Trophoblast cell (in vitro differentiated cells and primary cell): ENCODE measurements at regions not wholly inside any gene's neighbourhood (a gene's known extent, or its start where the extent isn't known, plus 50 kb on each side); places are given as distances from the start of the nearest gene placed in this dataset.

Source experiments
- DNase-seq, 2 donors: peaks; one replicate each; pipeline ENCODE4 v3.0.0-alpha.2; 2016
- H2AFZ ChIP-seq: 2 replicates; pipeline ENCODE4 v1.6.1; 2013; ENCODE audit warnings: low read length, moderate library complexity, mild to moderate bottlenecking; ENCODE audit not compliant: insufficient read depth, poor library complexity
- H2AK5ac ChIP-seq: 2 replicates; pipeline ENCODE4 v1.6.1; 2013; ENCODE audit warnings: mild to moderate bottlenecking, low read length
- H2BK120ac ChIP-seq: 2 replicates; pipeline ENCODE4 v1.6.1; 2013; ENCODE audit warnings: low read length, mild to moderate bottlenecking, moderate library complexity; ENCODE audit not compliant: insufficient read depth, poor library complexity
- H2BK12ac ChIP-seq: 2 replicates; pipeline ENCODE4 v1.6.1; 2013; ENCODE audit warnings: mild to moderate bottlenecking, low read length, moderate library complexity
- H2BK5ac ChIP-seq: 2 replicates; pipeline ENCODE4 v1.6.1; 2013; ENCODE audit warnings: low read length, low read depth, moderate library complexity, mild to moderate bottlenecking; ENCODE audit not compliant: poor library complexity
- H3K14ac ChIP-seq: 2 replicates; pipeline ENCODE4 v1.6.1; 2013; ENCODE audit warnings: mild to moderate bottlenecking, low read length
- H3K18ac ChIP-seq: 2 replicates; pipeline ENCODE4 v1.6.1; 2013; ENCODE audit warnings: mild to moderate bottlenecking, low read length
- H3K23ac ChIP-seq: 2 replicates; pipeline ENCODE4 v1.6.1; 2013; ENCODE audit warnings: low read length
- H3K27ac ChIP-seq: 2 replicates; pipeline ENCODE4 v1.5.1; 2013; ENCODE audit warnings: low read depth, mild to moderate bottlenecking, inconsistent platforms, low read length, moderate library complexity
- H3K27me3 ChIP-seq: 2 replicates; pipeline ENCODE4 v1.6.1; 2013; ENCODE audit warnings: inconsistent platforms, mild to moderate bottlenecking, low read length, moderate library complexity; ENCODE audit not compliant: insufficient read depth
- H3K36me3 ChIP-seq, 2 experiments: 1 replicate in 1 of 2; 2 replicates in 1 of 2; pipeline ENCODE4 v1.6.1; 2013; ENCODE audit warnings: low read length in 2 of 2, mild to moderate bottlenecking in 2 of 2, moderate library complexity in 1 of 2; ENCODE audit not compliant: insufficient read depth in 2 of 2, control insufficient read depth in 1 of 2
- H3K4ac ChIP-seq: 2 replicates; pipeline ENCODE4 v1.6.1; 2013; ENCODE audit warnings: low read depth, mild to moderate bottlenecking, low read length, moderate library complexity
- H3K4me1 ChIP-seq, 2 experiments: 1 replicate in 1 of 2; 2 replicates in 1 of 2; pipeline ENCODE4 v1.6.1; 2013; ENCODE audit warnings: low read length in 2 of 2, mild to moderate bottlenecking in 2 of 2, moderate library complexity in 1 of 2; ENCODE audit not compliant: insufficient read depth in 2 of 2, control insufficient read depth in 1 of 2
- H3K4me2 ChIP-seq: 2 replicates; pipeline ENCODE4 v1.6.1; 2013; ENCODE audit warnings: inconsistent platforms, mild to moderate bottlenecking, low read length, moderate library complexity
- H3K4me3 ChIP-seq: 2 replicates; pipeline ENCODE4 v1.5.1; 2013; ENCODE audit warnings: mild to moderate bottlenecking, low read depth, low read length, inconsistent platforms
- H3K79me1 ChIP-seq: one replicate; pipeline ENCODE4 v1.6.1; 2013; ENCODE audit warnings: low read length
- H3K79me2 ChIP-seq: 2 replicates; pipeline ENCODE4 v1.6.1; 2013; ENCODE audit warnings: low read length, mild to moderate bottlenecking; ENCODE audit not compliant: control insufficient read depth, insufficient read depth, poor library complexity
- H3K9ac ChIP-seq: 2 replicates; pipeline ENCODE4 v1.6.1; 2013; ENCODE audit warnings: mild to moderate bottlenecking, low read length
- H3K9me3 ChIP-seq: 2 replicates; pipeline ENCODE4 v1.6.1; 2013; ENCODE audit warnings: low read depth, mild to moderate bottlenecking, control low read depth, inconsistent platforms, low read length; ENCODE audit not compliant: insufficient read depth
- H4K12ac ChIP-seq: 2 replicates; pipeline ENCODE4 v1.6.1; 2013; ENCODE audit warnings: low read depth, mild to moderate bottlenecking, low read length, moderate library complexity
- H4K8ac ChIP-seq: 2 replicates; pipeline ENCODE4 v1.6.1; 2013; ENCODE audit warnings: low read depth, mild to moderate bottlenecking, low read length, moderate library complexity
- H4K91ac ChIP-seq: one replicate; pipeline ENCODE4 v1.6.1; 2013; ENCODE audit warnings: low read depth, mild to moderate bottlenecking, low read length, moderate library complexity
- WGBS: extraction: QIAGEN DNeasy Blood & Tissue Kit; methylation state at CpG from one replicate; pipeline ENCODE4 v1.1.7; 2013; ENCODE audit warnings: missing lambda C conversion rate; ENCODE audit not compliant: insufficient read length, insufficient coverage; ENCODE audit errors: extremely low coverage; 5-methylcytosine and 5-hydroxymethylcytosine counted together

DNA sequence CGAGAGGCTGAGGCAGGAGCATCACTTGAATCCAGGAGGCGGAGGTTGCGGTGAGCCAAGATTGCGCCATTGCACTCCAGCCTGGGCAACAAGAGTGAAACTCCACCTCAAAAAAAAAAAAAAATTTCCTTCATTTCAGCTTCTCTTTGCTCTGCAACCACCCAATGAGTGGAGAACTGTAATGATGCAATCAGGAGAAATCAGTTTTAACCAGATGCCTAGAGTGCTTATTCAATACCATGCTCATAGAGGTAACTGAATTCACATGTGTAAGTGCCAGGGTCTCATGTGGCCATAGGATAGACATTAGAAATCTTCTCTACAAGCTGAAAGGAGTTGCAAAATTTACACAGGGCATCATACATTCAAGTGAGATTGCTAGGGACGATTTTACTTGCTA, 70.6 kb downstream of the HMHB1 start:
- WGBS = no CpG with 5 or more reads among the region's 5 CpGs
- Histone ChIP-seq H3K36me3 (no peaks in the 10 kb centered on the region), H3K4me2 (no peak overlapping the region), H3K27me3 (no peaks in the 10 kb centered on the region), H3K23ac (no peak overlapping the region), H3K27ac (no peak overlapping the region), H4K12ac (no peak overlapping the region), H2AFZ (no peak overlapping the region), H2BK12ac (no peak overlapping the region), H2BK5ac (no peak overlapping the region), H4K91ac (no peak overlapping the region), H3K14ac (no peak overlapping the region), H3K4ac (no peak overlapping the region), H3K79me2 (no peaks in the 10 kb centered on the region), H3K4me3 (no peak overlapping the region), H3K4me1 (peaks cover 0 to 3% of the 10 kb centered on the region in 2 experiments), H2AK5ac (no peak overlapping the region), H4K8ac (no peak overlapping the region), H3K79me1 (no peaks in the 10 kb centered on the region), H3K9ac (no peak overlapping the region), H2BK120ac (no peak overlapping the region), H3K9me3 (no peaks in the 10 kb centered on the region), H3K18ac (no peak overlapping the region)
- no peak for DNase-seq

DNA sequence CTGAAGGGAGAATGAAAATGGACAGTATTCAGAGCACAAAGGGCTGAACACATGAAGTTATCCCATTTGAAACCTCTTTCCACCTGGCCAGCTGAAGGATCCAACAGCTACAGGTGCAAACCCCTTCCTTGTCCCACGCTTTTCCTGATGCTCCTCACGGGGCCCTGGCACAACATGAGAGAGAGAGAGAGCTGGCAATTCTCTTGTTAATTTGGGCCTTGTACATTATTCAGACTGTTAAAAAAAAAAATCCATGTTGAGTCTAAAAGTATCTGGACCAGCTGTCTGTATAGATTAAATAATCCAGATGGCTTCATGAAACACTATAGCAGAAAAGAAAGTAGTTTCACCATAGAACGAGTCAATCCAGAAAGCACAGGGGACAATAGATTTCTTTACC, 74.1 kb downstream of the HMHB1 start:
- Histone ChIP-seq H4K12ac (no peak overlapping the region), H3K9me3 (no peaks in the 10 kb centered on the region), H3K27ac (no peak overlapping the region), H3K18ac (no peak overlapping the region), H3K79me2 (no peaks in the 10 kb centered on the region), H4K91ac (no peak overlapping the region), H2BK5ac (no peak overlapping the region), H3K14ac (no peak overlapping the region), H3K4me2 (no peak overlapping the region), H3K27me3 (no peaks in the 10 kb centered on the region), H3K4me3 (no peak overlapping the region), H3K36me3 (no peaks in the 10 kb centered on the region), H2BK12ac (no peak overlapping the region), H3K9ac (no peak overlapping the region), H4K8ac (no peak overlapping the region), H2AFZ (no peak overlapping the region), H3K23ac (no peak overlapping the region), H2BK120ac (no peak overlapping the region), H3K79me1 (no peaks in the 10 kb centered on the region), H3K4me1 (no peaks in the 10 kb centered on the region), H3K4ac (no peak overlapping the region), H2AK5ac (no peak overlapping the region)
- no peak for DNase-seq
- no CpG with 5 or more reads among the region's 3 CpGs for WGBS

- H3K4me3 ChIP-seq = no peak overlapping the region
Measured at GRCh38 chr5:143886651-143887638, 75.0 kb downstream of the HMHB1 start.

GRCh38 chr5:143887903-143888665, 76.1 kb downstream of the HMHB1 start:
- DNase-seq = no peak
- H3K4me3 ChIP-seq = no peak overlapping the region
- H3K79me2 ChIP-seq = no peaks in the 10 kb centered on the region
- no peak overlapping the region for H4K91ac ChIP-seq
- no CpG with 5 or more reads among the region's 5 CpGs for WGBS
- H3K4me2 ChIP-seq = no peak overlapping the region
- no peak overlapping the region for H3K9ac ChIP-seq
- no peak overlapping the region for H3K23ac ChIP-seq
- H3K18ac ChIP-seq = no peak overlapping the region
- no peak overlapping the region for H2BK120ac ChIP-seq
- no peak overlapping the region for H3K14ac ChIP-seq
- H3K27ac ChIP-seq = no peak overlapping the region
- no peaks in the 10 kb centered on the region for H3K4me1 ChIP-seq
- H3K27me3 ChIP-seq = no peaks in the 10 kb centered on the region
- H4K8ac ChIP-seq = no peak overlapping the region
- H2AK5ac ChIP-seq = no peak overlapping the region
- H3K36me3 ChIP-seq = no peaks in the 10 kb centered on the region
- no peak overlapping the region for H2AFZ ChIP-seq
- H4K12ac ChIP-seq = no peak overlapping the region
- no peak overlapping the region for H3K4ac ChIP-seq
- H3K79me1 ChIP-seq = no peaks in the 10 kb centered on the region
- H2BK5ac ChIP-seq = no peak overlapping the region
- no peaks in the 10 kb centered on the region for H3K9me3 ChIP-seq
- no peak overlapping the region for H2BK12ac ChIP-seq

More at GRCh38 chr5:143886651-143887638, 75.0 kb downstream of the HMHB1 start:
- no peak overlapping the region for H2AK5ac ChIP-seq
- DNase-seq = no peak
- no peak overlapping the region for H4K8ac ChIP-seq
- no peaks in the 10 kb centered on the region for H3K27me3 ChIP-seq
- no peaks in the 10 kb centered on the region for H3K79me2 ChIP-seq
- no peak overlapping the region for H3K4me2 ChIP-seq
- H3K27ac ChIP-seq = no peak overlapping the region
- no peak overlapping the region for H4K12ac ChIP-seq
- no CpG with 5 or more reads among the region's 6 CpGs for WGBS
- H3K4ac ChIP-seq = no peak overlapping the region
- no peak overlapping the region for H4K91ac ChIP-seq
- no peak overlapping the region for H2AFZ ChIP-seq
- no peaks in the 10 kb centered on the region for H3K79me1 ChIP-seq
- H2BK5ac ChIP-seq = no peak overlapping the region
- no peak overlapping the region for H2BK120ac ChIP-seq
- no peak overlapping the region for H3K14ac ChIP-seq
- no peak overlapping the region for H3K18ac ChIP-seq
- no peaks in the 10 kb centered on the region for H3K4me1 ChIP-seq
- no peak overlapping the region for H3K9ac ChIP-seq
- H2BK12ac ChIP-seq = no peak overlapping the region
- H3K9me3 ChIP-seq = no peaks in the 10 kb centered on the region
- no peak overlapping the region for H3K23ac ChIP-seq
- no peaks in the 10 kb centered on the region for H3K36me3 ChIP-seq
